Vagina (tissue), 2 donors: ENCODE measurements at regions not wholly inside any gene's neighbourhood (a gene's known extent, or its start where the extent isn't known, plus 50 kb on each side); places are given as distances from the start of the nearest gene placed in this dataset.

ENCODE experiments used
- DNase-seq, 2 donors: peaks; one replicate each; pipeline ENCODE4 v3.0.0-alpha.2; 2017; ENCODE audit errors: extremely low spot score in 2 of 2
- H3K27ac ChIP-seq: fragments of 200-600 bp; sonication (generic); one replicate; pipeline ENCODE4 v1.5.1; 2019
- H3K27me3 ChIP-seq: fragments of 200-600 bp; sonication (generic); one replicate; pipeline ENCODE4 v1.5.1; 2019
- H3K36me3 ChIP-seq, 2 donors: fragments of 200-600 bp; sonication (generic); one replicate each; pipeline ENCODE4 v1.5.1; 2017 to 2019
- H3K4me1 ChIP-seq: fragments of 200-600 bp; sonication (generic); one replicate; pipeline ENCODE4 v1.5.1; 2019
- H3K4me3 ChIP-seq, 2 donors: fragments of 200-600 bp; sonication (generic); 1 replicate in 1 of 2; 2 replicates in 1 of 2; pipeline ENCODE4 v1.5.1; 2016 to 2019
- H3K9me3 ChIP-seq: fragments of 200-600 bp; sonication (generic); one replicate; pipeline ENCODE4 v1.5.1; 2019
- CTCF ChIP-seq, 3 experiments: fragments of 450-650 bp in 2 of 3; fragments of 200-600 bp in 1 of 3; sonication (generic) in 1 of 3; IDR thresholded peaks; one replicate each; pipeline ENCODE4 v1.5.1; 2017 to 2019; ENCODE audit warnings: antibody characterized with exemption in 3 of 3, mild to moderate bottlenecking in 2 of 3, moderate library complexity in 2 of 3
- POLR2A ChIP-seq, 2 donors: fragments of 450-650 bp; IDR thresholded peaks; one replicate each; pipeline ENCODE4 v1.6.1; 2017; ENCODE audit warnings: antibody characterized with exemption in 2 of 2, mild to moderate bottlenecking in 2 of 2, moderate library complexity in 2 of 2
- POLR2AphosphoS5 ChIP-seq, 2 donors: sonication (generic); formaldehyde crosslinking; IDR thresholded peaks; one replicate each; pipeline ENCODE4 v1.9.0; 2017; ENCODE audit warnings: antibody characterized with exemption in 2 of 2, mild to moderate bottlenecking in 2 of 2, low read depth in 1 of 2; ENCODE audit not compliant: insufficient read depth in 1 of 2
- intact Hi-C: fragments of 100-400 bp; cut with DNase I; formaldehyde crosslinking; loops from one replicate; pipeline ENCODE4 v1.15.1; 2023

- H3K9me3 ChIP-seq = no peaks in the 10 kb centered on the region
- no peaks in the 10 kb centered on the region for H3K4me1 ChIP-seq
- no peak overlapping the region for H3K4me3 ChIP-seq
- no peaks in the 10 kb centered on the region for H3K36me3 ChIP-seq
- intact Hi-C loops = no loop called here
- TF ChIP-seq POLR2AphosphoS5 (IDR thresholded peaks at IDR 0.05; ENCODE audit: insufficient read depth in 1 of 2, low read depth in 1 of 2) (no peak), CTCF (IDR thresholded peaks at IDR 0.05) (no peak), POLR2A (IDR thresholded peaks at IDR 0.05) (no peak)
- no peaks in the 10 kb centered on the region for H3K27me3 ChIP-seq
- H3K27ac ChIP-seq = no peak overlapping the region
- no peak for DNase-seq
Measured at GRCh38 chr7:69476416-69476815, 121.9 kb upstream of the AUTS2 start.

- no peaks in the 10 kb centered on the region for H3K4me1 ChIP-seq
- intact Hi-C loops = no loop called here
- DNase-seq = no peak
- no peak overlapping the region for H3K27ac ChIP-seq
- H3K9me3 ChIP-seq = no peaks in the 10 kb centered on the region
- no peak overlapping the region for H3K4me3 ChIP-seq
- no peaks in the 10 kb centered on the region for H3K27me3 ChIP-seq
- H3K36me3 ChIP-seq = no peaks in the 10 kb centered on the region
- TF ChIP-seq CTCF (IDR thresholded peaks at IDR 0.05) = no peak
- no peak for TF ChIP-seq POLR2A (IDR thresholded peaks at IDR 0.05)
- TF ChIP-seq POLR2AphosphoS5 (IDR thresholded peaks at IDR 0.05; ENCODE audit: insufficient read depth in 1 of 2, low read depth in 1 of 2) = no peak
Measured at GRCh38 chr7:69482676-69483075, 115.6 kb upstream of the AUTS2 start.

GRCh38 chr7:69489533-69489932 is 108.7 kb upstream of the AUTS2 start:
- Histone ChIP-seq H3K4me3 (no peak overlapping the region), H3K27ac (no peak overlapping the region), H3K27me3 (no peaks in the 10 kb centered on the region), H3K4me1 (no peaks in the 10 kb centered on the region), H3K36me3 (no peaks in the 10 kb centered on the region), H3K9me3 (no peaks in the 10 kb centered on the region)
- intact Hi-C loops = no loop called here
- no peak for DNase-seq
- TF ChIP-seq POLR2AphosphoS5 (IDR thresholded peaks at IDR 0.05; ENCODE audit: insufficient read depth in 1 of 2, low read depth in 1 of 2) = no peak

- H3K36me3 ChIP-seq = no peaks in the 10 kb centered on the region
- H3K4me3 ChIP-seq = no peak overlapping the region
- intact Hi-C loops = no loop called here
- no peak overlapping the region for H3K27ac ChIP-seq
- DNase-seq = no peak
- TF ChIP-seq POLR2AphosphoS5 (IDR thresholded peaks at IDR 0.05; ENCODE audit: insufficient read depth in 1 of 2, low read depth in 1 of 2) (no peak), CTCF (IDR thresholded peaks at IDR 0.05) (no peak), POLR2A (IDR thresholded peaks at IDR 0.05) (no peak)
- H3K9me3 ChIP-seq = no peaks in the 10 kb centered on the region
- no peaks in the 10 kb centered on the region for H3K4me1 ChIP-seq
- no peaks in the 10 kb centered on the region for H3K27me3 ChIP-seq
Measured at GRCh38 chr7:69498671-69499070, 99.6 kb upstream of the AUTS2 start.

GRCh38 chr7:69502358-69502757 is 95.9 kb upstream of the AUTS2 start:
- no peak for TF ChIP-seq POLR2AphosphoS5 (IDR thresholded peaks at IDR 0.05; ENCODE audit: insufficient read depth in 1 of 2, low read depth in 1 of 2)
- TF ChIP-seq CTCF (IDR thresholded peaks at IDR 0.05) = no peak
- no peak for TF ChIP-seq POLR2A (IDR thresholded peaks at IDR 0.05)
- Histone ChIP-seq H3K9me3 (no peaks in the 10 kb centered on the region), H3K27me3 (no peaks in the 10 kb centered on the region), H3K4me1 (no peaks in the 10 kb centered on the region), H3K27ac (no peak overlapping the region), H3K36me3 (no peaks in the 10 kb centered on the region), H3K4me3 (no peak overlapping the region)
- intact Hi-C loops = no loop called here
- DNase-seq = no peak
